Activated CD4-positive, alpha-beta T cell treated with anti-CD3 and anti-CD28 coated beads for 36 hours (primary cell): ENCODE measurements at regions not wholly inside any gene's neighbourhood (a gene's known extent, or its start where the extent isn't known, plus 50 kb on each side); places are given as distances from the start of the nearest gene placed in this dataset.

Experiments
- ATAC-seq: fragments of 200-7000 bp; cut with Tn5 transposase; one replicate; pipeline ENCODE4 v1.10.0; 2021; ENCODE audit warnings: mild to moderate bottlenecking, moderate library complexity
- CTCF ChIA-PET: fragments of 350-600 bp; sonication (Branson Sonifier 250); formaldehyde crosslinking; loops from one replicate; lab custom pipeline; 2021; ENCODE audit warnings: antibody characterized with exemption; lab: Charles Lee
- POLR2A ChIA-PET: fragments of 350-600 bp; sonication (Branson Sonifier 250); formaldehyde crosslinking; loops from one replicate; lab custom pipeline; 2021; ENCODE audit warnings: antibody characterized with exemption, inconsistent platforms; lab: Charles Lee
- DNase-seq: peaks from one replicate; pipeline ENCODE4 v3.0.0-alpha.2; 2020
- H3K27ac Mint-ChIP-seq: one replicate; pipeline ENCODE4 v1.8.0; 2021; ENCODE audit warnings: mixed read lengths
- H3K27me3 Mint-ChIP-seq: one replicate; pipeline ENCODE4 v1.8.0; 2021; ENCODE audit warnings: mixed read lengths
- H3K36me3 Mint-ChIP-seq: one replicate; pipeline ENCODE4 v1.8.0; 2021; ENCODE audit warnings: low read depth, mixed read lengths
- H3K4me1 Mint-ChIP-seq: one replicate; pipeline ENCODE4 v1.8.0; 2021; ENCODE audit warnings: mixed read lengths
- H3K4me3 Mint-ChIP-seq: one replicate; pipeline ENCODE4 v1.8.0; 2021; ENCODE audit warnings: mild to moderate bottlenecking, moderate library complexity, mixed read lengths
- H3K9me3 Mint-ChIP-seq: one replicate; pipeline ENCODE4 v1.8.0; 2021; ENCODE audit warnings: low read depth, mixed read lengths
- intact Hi-C, 2 experiments: fragments of 100-400 bp; cut with DNase I in 1 of 2; cut with micrococcal nuclease in 1 of 2; formaldehyde crosslinking; loops; one replicate each; pipeline versions ENCODE4 v1.14.2 to v1.15.1; 2022 to 2024; cut with DNase I, micrococcal nuclease

GRCh38 chr6:66232890-66233289 lies 525.9 kb upstream of the EYS start:
- Mint-ChIP-seq H3K4me1 (no peaks in the 10 kb centered on the region), H3K36me3 (no peaks in the 10 kb centered on the region), H3K27me3 (no peaks in the 10 kb centered on the region), H3K27ac (no peak overlapping the region), H3K9me3 (peaks cover 6% of the 10 kb centered on the region), H3K4me3 (no peak overlapping the region)
- intact Hi-C loops, result no loop called here
- no peak for ATAC-seq
- DNase-seq, result no peak
- ChIA-PET POLR2A (no interaction called here), CTCF (no interaction called here)

- Mint-ChIP-seq H3K36me3 (no peaks in the 10 kb centered on the region), H3K4me1 (no peaks in the 10 kb centered on the region), H3K9me3 (peaks cover 7% of the 10 kb centered on the region), H3K27ac (no peak overlapping the region), H3K27me3 (no peaks in the 10 kb centered on the region), H3K4me3 (no peak overlapping the region)
- CTCF ChIA-PET, result no interaction called here
- POLR2A ChIA-PET, result no interaction called here
- ATAC-seq (no peak), DNase-seq (no peak)
- intact Hi-C loops, result no loop called here
These were observed 523.6 kb upstream of the EYS start for GRCh38 chr6:66230591-66230990.

- H3K9me3 Mint-ChIP-seq, result peaks cover 5% of the 10 kb centered on the region
- no peaks in the 10 kb centered on the region for H3K4me1 Mint-ChIP-seq
- no peak for ATAC-seq
- H3K4me3 Mint-ChIP-seq, result no peak overlapping the region
- intact Hi-C loops, result no loop called here
- ChIA-PET CTCF (no interaction called here), POLR2A (no interaction called here)
- DNase-seq, result no peak
- no peaks in the 10 kb centered on the region for H3K36me3 Mint-ChIP-seq
- H3K27ac Mint-ChIP-seq, result no peak overlapping the region
- H3K27me3 Mint-ChIP-seq, result no peaks in the 10 kb centered on the region
These were observed 519.1 kb upstream of the EYS start for GRCh38 chr6:66226109-66226508.

GRCh38 chr6:66210964-66211363 lies 503.9 kb upstream of the EYS start:
- H3K36me3 Mint-ChIP-seq, result no peaks in the 10 kb centered on the region
- intact Hi-C loops, result no loop called here

GRCh38 chr6:66200390-66200789 lies 493.4 kb upstream of the EYS start:
- Mint-ChIP-seq H3K4me1 (no peaks in the 10 kb centered on the region), H3K36me3 (no peaks in the 10 kb centered on the region), H3K4me3 (no peak overlapping the region), H3K27ac (no peak overlapping the region), H3K9me3 (peaks cover 8% of the 10 kb centered on the region), H3K27me3 (no peaks in the 10 kb centered on the region)
- ATAC-seq, result no peak
- ChIA-PET CTCF (no interaction called here), POLR2A (no interaction called here)
- DNase-seq, result no peak
- intact Hi-C loops, result no loop called here

More at GRCh38 chr6:66210964-66211363, 503.9 kb upstream of the EYS start:
- POLR2A ChIA-PET, result no interaction called here
- CTCF ChIA-PET, result no interaction called here
- no peak overlapping the region for H3K27ac Mint-ChIP-seq
- H3K4me1 Mint-ChIP-seq, result no peaks in the 10 kb centered on the region
- DNase-seq, result no peak
- no peak for ATAC-seq
- no peak overlapping the region for H3K4me3 Mint-ChIP-seq
- H3K9me3 Mint-ChIP-seq, result peaks cover 24% of the 10 kb centered on the region
- no peaks in the 10 kb centered on the region for H3K27me3 Mint-ChIP-seq

- POLR2A ChIA-PET, result no interaction called here
- no peak overlapping the region for H3K4me3 Mint-ChIP-seq
- intact Hi-C loops, result no loop called here
- no peaks in the 10 kb centered on the region for H3K4me1 Mint-ChIP-seq
- DNase-seq, result no peak
- peaks cover 8% of the 10 kb centered on the region for H3K9me3 Mint-ChIP-seq
- no peak overlapping the region for H3K27ac Mint-ChIP-seq
- CTCF ChIA-PET, result no interaction called here
- H3K27me3 Mint-ChIP-seq, result no peaks in the 10 kb centered on the region
- ATAC-seq, result no peak
- no peaks in the 10 kb centered on the region for H3K36me3 Mint-ChIP-seq
These were observed 492.1 kb upstream of the EYS start for GRCh38 chr6:66199171-66199570.

- DNase-seq, result no peak
- H3K4me1 Mint-ChIP-seq, result no peaks in the 10 kb centered on the region
- H3K36me3 Mint-ChIP-seq, result no peaks in the 10 kb centered on the region
- H3K27ac Mint-ChIP-seq, result no peak overlapping the region
- ATAC-seq, result no peak
- peaks cover 7% of the 10 kb centered on the region for H3K9me3 Mint-ChIP-seq
- no peaks in the 10 kb centered on the region for H3K27me3 Mint-ChIP-seq
- CTCF ChIA-PET, result no interaction called here
- intact Hi-C loops, result no loop called here
- H3K4me3 Mint-ChIP-seq, result no peak overlapping the region
- POLR2A ChIA-PET, result no interaction called here
These were observed 491.1 kb upstream of the EYS start for GRCh38 chr6:66198062-66198624.

- CTCF ChIA-PET, result no interaction called here
- no peaks in the 10 kb centered on the region for H3K36me3 Mint-ChIP-seq
- no peak overlapping the region for H3K27ac Mint-ChIP-seq
- intact Hi-C loops, result no loop called here
- DNase-seq (no peak), ATAC-seq (no peak)
- H3K27me3 Mint-ChIP-seq, result no peaks in the 10 kb centered on the region
- H3K9me3 Mint-ChIP-seq, result peaks cover 5% of the 10 kb centered on the region
- POLR2A ChIA-PET, result no interaction called here
- H3K4me3 Mint-ChIP-seq, result no peak overlapping the region
- H3K4me1 Mint-ChIP-seq, result no peaks in the 10 kb centered on the region
These were observed 483.8 kb upstream of the EYS start for GRCh38 chr6:66190858-66191257.

GRCh38 chr6:66189915-66190314 lies 482.9 kb upstream of the EYS start:
- peaks cover 5% of the 10 kb centered on the region for H3K9me3 Mint-ChIP-seq
- CTCF ChIA-PET, result no interaction called here
- no peak overlapping the region for H3K27ac Mint-ChIP-seq
- H3K4me3 Mint-ChIP-seq, result no peak overlapping the region
- ATAC-seq, result no peak
- DNase-seq, result no peak
- no peaks in the 10 kb centered on the region for H3K4me1 Mint-ChIP-seq
- no peaks in the 10 kb centered on the region for H3K36me3 Mint-ChIP-seq
- intact Hi-C loops, result no loop called here
- POLR2A ChIA-PET, result no interaction called here
- no peaks in the 10 kb centered on the region for H3K27me3 Mint-ChIP-seq

GRCh38 chr6:66186756-66187155 lies 479.7 kb upstream of the EYS start:
- ChIA-PET POLR2A (no interaction called here), CTCF (no interaction called here)
- Mint-ChIP-seq H3K36me3 (no peaks in the 10 kb centered on the region), H3K4me3 (no peak overlapping the region), H3K27me3 (no peaks in the 10 kb centered on the region), H3K4me1 (no peaks in the 10 kb centered on the region), H3K9me3 (peaks cover 5% of the 10 kb centered on the region), H3K27ac (no peak overlapping the region)
- ATAC-seq (no peak), DNase-seq (no peak)
- intact Hi-C loops, result no loop called here

GRCh38 chr6:66184091-66184490 lies 477.1 kb upstream of the EYS start:
- peaks cover 5% of the 10 kb centered on the region for H3K9me3 Mint-ChIP-seq
- H3K27ac Mint-ChIP-seq, result no peak overlapping the region
- CTCF ChIA-PET, result no interaction called here
- intact Hi-C loops, result no loop called here
- no peak overlapping the region for H3K4me3 Mint-ChIP-seq
- H3K36me3 Mint-ChIP-seq, result no peaks in the 10 kb centered on the region
- H3K27me3 Mint-ChIP-seq, result no peaks in the 10 kb centered on the region
- H3K4me1 Mint-ChIP-seq, result no peaks in the 10 kb centered on the region
- ATAC-seq (no peak), DNase-seq (no peak)
- POLR2A ChIA-PET, result no interaction called here

- intact Hi-C loops, result no loop called here
These were observed 472.3 kb upstream of the EYS start for GRCh38 chr6:66179361-66179760.

GRCh38 chr6:66173587-66173986 lies 466.6 kb upstream of the EYS start:
- Mint-ChIP-seq H3K4me1 (no peaks in the 10 kb centered on the region), H3K9me3 (peaks cover 38% of the 10 kb centered on the region), H3K36me3 (no peaks in the 10 kb centered on the region), H3K27me3 (no peaks in the 10 kb centered on the region), H3K27ac (no peak overlapping the region), H3K4me3 (no peak overlapping the region)
- ChIA-PET POLR2A (no interaction called here), CTCF (no interaction called here)
- no peak for ATAC-seq
- intact Hi-C loops, result no loop called here
- DNase-seq, result no peak

More at GRCh38 chr6:66179361-66179760, 472.3 kb upstream of the EYS start:
- DNase-seq (no peak), ATAC-seq (no peak)
- H3K9me3 Mint-ChIP-seq, result peaks cover 6% of the 10 kb centered on the region
- CTCF ChIA-PET, result interaction anchor here (1.0 kb wide), 1 partner anchor 16 kb away, joined by 3 read pairs; no protein-coding TSS in a partner anchor
- no peak overlapping the region for H3K4me3 Mint-ChIP-seq
- H3K27me3 Mint-ChIP-seq, result no peaks in the 10 kb centered on the region
- H3K4me1 Mint-ChIP-seq, result no peaks in the 10 kb centered on the region
- no peaks in the 10 kb centered on the region for H3K36me3 Mint-ChIP-seq
- POLR2A ChIA-PET, result no interaction called here
- H3K27ac Mint-ChIP-seq, result no peak overlapping the region
